ENCODE measurements at regions not wholly inside any gene's neighbourhood (a gene's known extent, or its start where the extent isn't known, plus 50 kb on each side); places are given as distances from the start of the nearest gene placed in this dataset.
A peak's percentile ranks its signal among the peaks of the same experiment; 100 is the strongest.

GRCh38 chrX:104324461-104325212, 69.9 kb upstream of the ESX1 start:
- no peak for DNase-seq
- peaks cover 33% of the 10 kb centered on the region for H3K4me1 Mint-ChIP-seq (ENCODE audit: low read depth)
- H3K4me3 Mint-ChIP-seq, result peak overlapping the region; percentile 65
- no peaks in the 10 kb centered on the region; the same call in 1 of the 2 replicates for H3K27me3 Mint-ChIP-seq (ENCODE audit: insufficient read depth)
- TF ChIP-seq CTCF (IDR thresholded peaks at IDR 0.05), result no peak
- H3K27ac Mint-ChIP-seq, result peak overlapping the region; percentile 81
- H3K9me3 Mint-ChIP-seq, result no peaks in the 10 kb centered on the region
- H3K36me3 Mint-ChIP-seq (ENCODE audit: low read depth), result no peaks in the 10 kb centered on the region; the same call in 1 of the 2 replicates

GRCh38 chrX:104319346-104319745, 64.6 kb upstream of the ESX1 start:
- no peak for DNase-seq
- Mint-ChIP-seq H3K4me1 (ENCODE audit: low read depth) (peaks cover 61% of the 10 kb centered on the region), H3K27me3 (ENCODE audit: insufficient read depth) (no peaks in the 10 kb centered on the region), H3K36me3 (ENCODE audit: low read depth) (no peaks in the 10 kb centered on the region; the same call in 1 of the 2 replicates), H3K9me3 (no peaks in the 10 kb centered on the region), H3K27ac (no peak overlapping the region), H3K4me3 (no peak overlapping the region)
- TF ChIP-seq CTCF (IDR thresholded peaks at IDR 0.05), result no peak

DNA sequence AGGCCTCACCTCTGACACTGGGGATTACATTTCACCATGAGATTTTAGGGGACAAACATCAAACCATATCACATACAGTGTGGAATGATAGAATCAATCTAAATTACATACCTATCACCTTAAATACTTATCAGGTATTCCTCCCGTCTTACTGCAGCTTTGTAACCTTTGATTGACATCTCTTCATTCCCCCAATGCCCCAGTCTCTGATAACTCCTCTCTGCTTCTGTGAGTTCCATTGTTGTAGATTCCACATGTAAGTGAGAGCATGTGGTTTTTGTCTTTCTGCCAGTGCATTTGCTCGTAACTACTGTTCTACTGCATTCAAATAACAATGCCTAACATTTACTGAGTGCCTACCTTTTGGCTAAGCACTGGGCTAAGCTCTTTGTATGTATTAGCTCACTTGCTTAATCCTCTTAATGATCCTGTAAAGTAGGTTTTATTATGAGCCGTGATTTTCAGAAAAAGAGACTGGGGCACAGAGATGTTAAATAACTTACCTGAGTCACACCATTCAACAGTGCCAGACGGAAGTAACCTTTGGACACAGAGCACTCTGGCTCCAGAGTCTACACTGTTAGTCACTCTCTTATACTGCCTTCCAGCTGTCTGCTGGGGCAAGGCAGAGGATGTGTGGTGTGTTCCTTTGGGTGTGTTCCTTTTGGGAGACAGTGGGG, 63.7 kb upstream of the ESX1 start:
- no peak for TF ChIP-seq CTCF (IDR thresholded peaks at IDR 0.05)
- Mint-ChIP-seq H3K4me3 (peak overlapping the region; percentile 0; the same call in 1 of the 2 replicates), H3K27me3 (ENCODE audit: insufficient read depth) (no peaks in the 10 kb centered on the region), H3K27ac (peak overlapping the region; percentile 55), H3K36me3 (ENCODE audit: low read depth) (no peaks in the 10 kb centered on the region; the same call in 1 of the 2 replicates), H3K9me3 (no peaks in the 10 kb centered on the region), H3K4me1 (ENCODE audit: low read depth) (peaks cover 56% of the 10 kb centered on the region)
- peak; percentile 35 for DNase-seq

DNA sequence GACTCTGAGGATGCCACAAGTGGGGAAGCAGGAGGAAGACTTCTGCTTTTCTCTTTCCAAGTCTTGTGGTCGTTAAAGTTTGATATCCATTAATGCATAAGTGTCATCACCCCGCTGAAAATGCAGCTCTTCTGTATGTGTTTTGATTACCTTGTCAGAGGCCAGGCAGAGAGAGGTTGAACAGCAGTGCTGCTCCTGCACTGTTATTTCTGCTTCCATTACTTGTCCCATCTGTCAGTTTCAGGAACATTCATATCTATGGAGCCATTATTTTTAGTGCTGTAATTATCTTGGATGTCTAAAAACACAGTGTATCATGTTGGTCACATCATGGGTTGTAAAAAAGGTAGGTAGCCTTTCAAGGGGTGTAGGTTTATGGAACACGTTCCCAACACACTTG, 62.0 kb upstream of the ESX1 start:
- Mint-ChIP-seq H3K4me3 (no peak overlapping the region), H3K9me3 (no peaks in the 10 kb centered on the region), H3K36me3 (ENCODE audit: low read depth) (no peaks in the 10 kb centered on the region; the same call in 1 of the 2 replicates), H3K27me3 (ENCODE audit: insufficient read depth) (no peaks in the 10 kb centered on the region), H3K4me1 (ENCODE audit: low read depth) (peaks cover 55% of the 10 kb centered on the region), H3K27ac (no peak overlapping the region)
- no peak for TF ChIP-seq CTCF (IDR thresholded peaks at IDR 0.05)
- DNase-seq, result no peak

GRCh38 chrX:104315555-104315954, 60.8 kb upstream of the ESX1 start:
- Mint-ChIP-seq H3K27ac (peak overlapping the region; percentile 81), H3K4me3 (no peak overlapping the region), H3K27me3 (ENCODE audit: insufficient read depth) (no peaks in the 10 kb centered on the region), H3K4me1 (ENCODE audit: low read depth) (peaks cover 56% of the 10 kb centered on the region), H3K36me3 (ENCODE audit: low read depth) (no peaks in the 10 kb centered on the region), H3K9me3 (no peaks in the 10 kb centered on the region)
- DNase-seq, result peak; percentile 69
- no peak for TF ChIP-seq CTCF (IDR thresholded peaks at IDR 0.05)

Measured in HFFc6 (cell line).